SK-N-SH treated with all-trans-retinoic acid at 6 μM for 48 hours (cell line): ENCODE measurements at regions not wholly inside any gene's neighbourhood (a gene's known extent, or its start where the extent isn't known, plus 50 kb on each side); places are given as distances from the start of the nearest gene placed in this dataset.

Experiments
- ATAC-seq: fragments of 200-7000 bp; cut with Tn5 transposase; 3 replicates; pipeline ENCODE4 v1.9.1; 2020; ENCODE audit warnings: mild to moderate bottlenecking, moderate library complexity
- ARNTL ChIP-seq: fragments of 450-650 bp; formaldehyde crosslinking; IDR thresholded peaks from 2 replicates; pipeline ENCODE4 v1.5.0; 2020; ENCODE audit warnings: low read depth, mild to moderate bottlenecking, moderate library complexity, borderline replicate concordance
- BACH2 ChIP-seq: fragments of 250-450 bp; sonication (Bioruptor Pico); IDR thresholded peaks from 2 replicates; pipeline ENCODE4 v1.9.0; 2021; ENCODE audit warnings: mild to moderate bottlenecking, borderline replicate concordance
- CREB5 ChIP-seq: fragments of 250-450 bp; sonication (Bioruptor Pico); IDR thresholded peaks from 2 replicates; pipeline ENCODE4 v1.5.1; 2020; ENCODE audit warnings: low read depth, mild to moderate bottlenecking, moderate library complexity
- ESRRG ChIP-seq: fragments of 250-450 bp; sonication (Bioruptor Pico); IDR thresholded peaks from 2 replicates; pipeline ENCODE4 v1.6.1; 2021; ENCODE audit warnings: mild to moderate bottlenecking
- GLIS3 ChIP-seq: fragments of 250-450 bp; sonication (Bioruptor Pico); IDR thresholded peaks from 2 replicates; pipeline ENCODE4 v1.5.0; 2020; ENCODE audit warnings: mild to moderate bottlenecking, moderate library complexity
- ISL1 ChIP-seq: fragments of 250-450 bp; sonication (Bioruptor Pico); IDR thresholded peaks from 2 replicates; pipeline ENCODE4 v2.1.2; 2022; ENCODE audit warnings: mild to moderate bottlenecking, moderate library complexity
- POU6F1 ChIP-seq: fragments of 250-450 bp; sonication (Bioruptor Pico); IDR thresholded peaks from 2 replicates; pipeline ENCODE4 v1.8.0; 2021; ENCODE audit warnings: low read depth, mild to moderate bottlenecking, moderate library complexity, borderline replicate concordance
- TCF4 ChIP-seq: fragments of 250-450 bp; sonication (Bioruptor Pico); IDR thresholded peaks from 2 replicates; pipeline ENCODE4 v1.8.0; 2021; ENCODE audit warnings: mild to moderate bottlenecking, moderate library complexity, borderline replicate concordance
- TOX ChIP-seq: fragments of 250-450 bp; sonication (Bioruptor Pico); IDR thresholded peaks from 2 replicates; pipeline ENCODE4 v1.8.0; 2021; ENCODE audit warnings: mild to moderate bottlenecking, moderate library complexity, borderline replicate concordance
- ZC3H10 ChIP-seq: fragments of 250-450 bp; sonication (Bioruptor Pico); IDR thresholded peaks from 2 replicates; pipeline ENCODE4 v1.5.1; 2021; ENCODE audit warnings: mild to moderate bottlenecking, moderate library complexity
- ZFP3 ChIP-seq: fragments of 250-450 bp; sonication (Bioruptor Pico); IDR thresholded peaks from 2 replicates; pipeline ENCODE4 v1.5.0; 2020; ENCODE audit warnings: mild to moderate bottlenecking, moderate library complexity
- ZFP30 ChIP-seq: fragments of 450-650 bp; formaldehyde crosslinking; IDR thresholded peaks from 2 replicates; pipeline ENCODE4 v1.5.0; 2022; ENCODE audit warnings: mild to moderate bottlenecking, moderate library complexity
- ZNF70 ChIP-seq: fragments of 450-650 bp; formaldehyde crosslinking; IDR thresholded peaks from 2 replicates; pipeline ENCODE4 v1.5.0; 2020; ENCODE audit warnings: mild to moderate bottlenecking, moderate library complexity
- ZNF8 ChIP-seq: fragments of 450-650 bp; formaldehyde crosslinking; IDR thresholded peaks from 2 replicates; pipeline ENCODE4 v1.5.0; 2020; ENCODE audit warnings: mild to moderate bottlenecking, moderate library complexity
- TF ChIP-seq, protein P1 (sequence below): fragments of 250-450 bp; sonication (Bioruptor Pico); IDR thresholded peaks from 2 replicates; pipeline ENCODE4 v1.5.1; 2021; ENCODE audit warnings: mild to moderate bottlenecking, moderate library complexity
- TF ChIP-seq, protein P2 (sequence below): fragments of 250-450 bp; sonication (Bioruptor Pico); IDR thresholded peaks from 2 replicates; pipeline ENCODE4 v1.5.0; 2020; ENCODE audit warnings: mild to moderate bottlenecking, moderate library complexity

DNA sequence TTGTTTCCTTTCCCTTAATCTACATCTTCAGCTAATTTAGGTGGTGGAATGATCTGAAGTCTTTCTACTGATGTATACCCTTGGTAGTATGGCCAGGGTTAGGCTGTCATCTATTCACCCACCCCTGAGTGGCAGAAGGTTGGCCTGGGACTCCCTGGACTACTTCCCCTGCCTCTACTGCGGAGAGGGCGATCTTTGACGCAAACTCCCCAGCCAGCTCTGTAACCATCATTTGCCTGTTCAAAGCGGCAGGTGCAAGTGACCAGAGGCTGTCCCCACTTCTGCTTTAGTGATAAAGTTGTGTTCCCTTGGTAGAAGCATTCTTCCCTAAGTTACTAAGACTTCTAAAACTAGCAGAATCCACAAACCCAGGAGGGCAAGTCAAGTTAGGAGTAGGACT, 70.8 kb upstream of the UNC5B start (continued):
- TF ChIP-seq, protein P1, sequence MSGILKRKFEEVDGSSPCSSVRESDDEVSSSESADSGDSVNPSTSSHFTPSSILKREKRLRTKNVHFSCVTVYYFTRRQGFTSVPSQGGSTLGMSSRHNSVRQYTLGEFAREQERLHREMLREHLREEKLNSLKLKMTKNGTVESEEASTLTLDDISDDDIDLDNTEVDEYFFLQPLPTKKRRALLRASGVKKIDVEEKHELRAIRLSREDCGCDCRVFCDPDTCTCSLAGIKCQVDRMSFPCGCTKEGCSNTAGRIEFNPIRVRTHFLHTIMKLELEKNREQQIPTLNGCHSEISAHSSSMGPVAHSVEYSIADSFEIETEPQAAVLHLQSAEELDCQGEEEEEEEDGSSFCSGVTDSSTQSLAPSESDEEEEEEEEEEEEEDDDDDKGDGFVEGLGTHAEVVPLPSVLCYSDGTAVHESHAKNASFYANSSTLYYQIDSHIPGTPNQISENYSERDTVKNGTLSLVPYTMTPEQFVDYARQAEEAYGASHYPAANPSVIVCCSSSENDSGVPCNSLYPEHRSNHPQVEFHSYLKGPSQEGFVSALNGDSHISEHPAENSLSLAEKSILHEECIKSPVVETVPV, result no peak

DNA sequence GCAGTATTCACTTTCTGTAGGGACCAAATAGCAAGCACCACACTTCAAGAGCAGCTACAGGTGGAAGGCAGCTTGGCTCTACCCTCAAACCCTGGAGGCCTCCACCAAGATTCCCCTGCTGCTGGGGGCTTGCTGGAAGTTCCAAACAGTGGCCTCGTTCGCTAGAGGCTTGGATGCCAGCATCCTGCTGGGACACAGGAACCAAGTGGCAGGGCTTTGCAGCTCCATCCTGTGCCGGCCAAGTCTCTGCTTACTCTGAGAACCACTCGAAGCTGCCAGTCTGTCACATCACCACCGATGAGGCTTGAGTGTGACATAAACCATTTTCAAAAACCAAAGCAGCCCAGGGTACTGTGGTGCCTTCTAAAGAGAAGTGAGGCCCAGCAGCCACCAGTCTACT, 69.2 kb upstream of the UNC5B start:
- TF ChIP-seq ZNF70 (no peak), ESRRG (CRISPR knock-in tag) (no peak), POU6F1 (no peak), ZC3H10 (CRISPR knock-in tag) (no peak)
- no peak for ATAC-seq

DNA sequence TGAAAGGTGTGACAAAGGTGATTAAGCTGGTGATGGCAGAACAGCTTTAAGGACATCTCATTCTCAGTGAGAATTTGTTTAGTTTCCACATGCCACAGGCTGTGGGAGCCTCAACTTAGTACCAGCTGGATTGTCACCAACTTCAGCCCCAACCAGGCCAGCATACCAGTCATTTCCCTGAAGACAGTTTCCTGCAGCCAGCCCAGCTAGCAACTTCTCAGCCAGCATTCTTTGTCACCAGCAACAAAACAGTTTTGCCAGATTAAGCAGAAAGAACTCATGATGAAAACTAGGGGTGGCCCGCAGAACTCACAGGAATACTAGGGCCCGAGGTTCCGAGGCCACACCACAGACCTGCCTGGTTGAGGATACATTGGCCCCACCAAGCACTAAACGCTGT, 68.8 kb upstream of the UNC5B start:
- no peak for ATAC-seq
- TF ChIP-seq ZFP3 (CRISPR knock-in tag) (no peak), POU6F1 (no peak), BACH2 (CRISPR knock-in tag) (no peak), ISL1 (CRISPR knock-in tag) (no peak), TCF4 (CRISPR knock-in tag) (no peak), ARNTL (CRISPR knock-in tag) (no peak), TOX (no peak), ZNF8 (CRISPR knock-in tag) (no peak), CREB5 (CRISPR knock-in tag) (no peak), GLIS3 (CRISPR knock-in tag) (no peak)

GRCh38 chr10:71144824-71145223, 67.5 kb upstream of the UNC5B start:
- no peak for TF ChIP-seq ZFP3 (CRISPR knock-in tag)
- TF ChIP-seq TOX, result no peak
- no peak for TF ChIP-seq ZFP30 (CRISPR knock-in tag)
- TF ChIP-seq, protein P2, sequence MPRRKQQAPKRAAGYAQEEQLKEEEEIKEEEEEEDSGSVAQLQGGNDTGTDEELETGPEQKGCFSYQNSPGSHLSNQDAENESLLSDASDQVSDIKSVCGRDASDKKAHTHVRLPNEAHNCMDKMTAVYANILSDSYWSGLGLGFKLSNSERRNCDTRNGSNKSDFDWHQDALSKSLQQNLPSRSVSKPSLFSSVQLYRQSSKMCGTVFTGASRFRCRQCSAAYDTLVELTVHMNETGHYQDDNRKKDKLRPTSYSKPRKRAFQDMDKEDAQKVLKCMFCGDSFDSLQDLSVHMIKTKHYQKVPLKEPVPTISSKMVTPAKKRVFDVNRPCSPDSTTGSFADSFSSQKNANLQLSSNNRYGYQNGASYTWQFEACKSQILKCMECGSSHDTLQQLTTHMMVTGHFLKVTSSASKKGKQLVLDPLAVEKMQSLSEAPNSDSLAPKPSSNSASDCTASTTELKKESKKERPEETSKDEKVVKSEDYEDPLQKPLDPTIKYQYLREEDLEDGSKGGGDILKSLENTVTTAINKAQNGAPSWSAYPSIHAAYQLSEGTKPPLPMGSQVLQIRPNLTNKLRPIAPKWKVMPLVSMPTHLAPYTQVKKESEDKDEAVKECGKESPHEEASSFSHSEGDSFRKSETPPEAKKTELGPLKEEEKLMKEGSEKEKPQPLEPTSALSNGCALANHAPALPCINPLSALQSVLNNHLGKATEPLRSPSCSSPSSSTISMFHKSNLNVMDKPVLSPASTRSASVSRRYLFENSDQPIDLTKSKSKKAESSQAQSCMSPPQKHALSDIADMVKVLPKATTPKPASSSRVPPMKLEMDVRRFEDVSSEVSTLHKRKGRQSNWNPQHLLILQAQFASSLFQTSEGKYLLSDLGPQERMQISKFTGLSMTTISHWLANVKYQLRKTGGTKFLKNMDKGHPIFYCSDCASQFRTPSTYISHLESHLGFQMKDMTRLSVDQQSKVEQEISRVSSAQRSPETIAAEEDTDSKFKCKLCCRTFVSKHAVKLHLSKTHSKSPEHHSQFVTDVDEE (CRISPR knock-in tag), result no peak
- TF ChIP-seq, all 23 proteins: peak for 0

GRCh38 chr10:71145352-71145945, 66.9 kb upstream of the UNC5B start:
- TF ChIP-seq ISL1 (CRISPR knock-in tag) (no peak), ZNF8 (CRISPR knock-in tag) (no peak), GLIS3 (CRISPR knock-in tag) (no peak)
- TF ChIP-seq, protein P1, result no peak
- no peak for ATAC-seq

More at GRCh38 chr10:71144824-71145223, 67.5 kb upstream of the UNC5B start:
- no peak for ATAC-seq
